Activated naive CD4-positive, alpha-beta T cell (primary cell): ENCODE measurements at regions not wholly inside any gene's neighbourhood (a gene's known extent, or its start where the extent isn't known, plus 50 kb on each side); places are given as distances from the start of the nearest gene placed in this dataset.
A peak's percentile ranks its signal among the peaks of the same experiment; 100 is the strongest.
"Not testable (repeated sequence)": the region's sequence is repeated elsewhere in the genome, so short reads cannot be mapped to it uniquely, and the experiment has no call there.

Experiments used
- DNase-seq, 4 experiments: peaks; one replicate each; lab custom pipeline; 2025; lab: John Stamatoyannopoulos, UW

- DNase-seq = not testable (repeated sequence)
These were observed 157.8 kb downstream of the MSN start for GRCh38 chrX:65825226-65825625.

GRCh38 chrX:65821721-65822496 is 154.5 kb downstream of the MSN start:
- DNase-seq = peak in 3 of 4 experiments; percentile 4 to 35 (median 8)

- not testable (repeated sequence) for DNase-seq
These were observed 152.5 kb downstream of the MSN start for GRCh38 chrX:65819983-65820382.

GRCh38 chrX:65813245-65813644 is 145.8 kb downstream of the MSN start:
- DNase-seq = no peak

GRCh38 chrX:65811558-65812228 is 144.2 kb downstream of the MSN start:
- no peak for DNase-seq
